Heart left ventricle (tissue), 16 donors: ENCODE measurements at regions not wholly inside any gene's neighbourhood (a gene's known extent, or its start where the extent isn't known, plus 50 kb on each side); places are given as distances from the start of the nearest gene placed in this dataset.

Experiments used
- ATAC-seq, 4 donors: fragments of 200-7000 bp; cut with Tn5 transposase; one replicate each; pipeline ENCODE4 v1.9.1; 2020 to 2022; ENCODE audit warnings: moderate library complexity in 4 of 4, mild to moderate bottlenecking in 3 of 4, moderate number of reproducible peaks in 1 of 4
- DNase-seq, 5 donors: peaks; one replicate each; pipeline ENCODE4 v3.0.0-alpha.2; 2020
- H3K27ac ChIP-seq, 12 donors: fragments of 200-600 bp; sonication (generic) in 4 of 12; one replicate each; pipeline versions ENCODE4 v1.5.0 to v1.8.0; 2016 to 2022; ENCODE audit warnings: mild to moderate bottlenecking in 2 of 12
- H3K27me3 ChIP-seq, 9 donors: fragments of 200-600 bp; sonication (generic) in 2 of 9; one replicate each; pipeline versions ENCODE4 v1.5.1 to v1.8.0; 2016 to 2022; ENCODE audit warnings: mild to moderate bottlenecking in 3 of 9
- H3K36me3 ChIP-seq, 9 donors: fragments of 200-600 bp; sonication (generic) in 2 of 9; one replicate each; pipeline versions ENCODE4 v1.5.0 to v1.8.0; 2018 to 2022; ENCODE audit warnings: mild to moderate bottlenecking in 2 of 9
- H3K4me1 ChIP-seq, 12 donors: fragments of 200-600 bp; sonication (generic) in 4 of 12; one replicate each; pipeline versions ENCODE4 v1.5.0 to v1.8.0; 2016 to 2022; ENCODE audit warnings: mild to moderate bottlenecking in 3 of 12
- H3K4me3 ChIP-seq, 12 donors: fragments of 200-600 bp; sonication (generic) in 4 of 12; one replicate each; pipeline versions ENCODE4 v1.5.0 to v1.8.0; 2017 to 2022; ENCODE audit warnings: mild to moderate bottlenecking in 9 of 12, moderate library complexity in 4 of 12
- H3K9me3 ChIP-seq, 12 donors: fragments of 200-600 bp; sonication (generic) in 4 of 12; one replicate each; pipeline versions ENCODE4 v1.5.0 to v1.8.0; 2016 to 2022; ENCODE audit warnings: mild to moderate bottlenecking in 1 of 12
- CTCF ChIP-seq, 12 donors: fragments of 200-600 bp; sonication (generic) in 4 of 12; IDR thresholded peaks; one replicate each; pipeline versions ENCODE4 v1.5.0 to v1.8.0; 2018 to 2022; ENCODE audit warnings: antibody characterized with exemption in 12 of 12, mild to moderate bottlenecking in 5 of 12
- POLR2A ChIP-seq, 2 donors: fragments of 450-650 bp; IDR thresholded peaks; one replicate each; pipeline ENCODE4 v1.6.1; 2017; ENCODE audit warnings: antibody characterized with exemption in 2 of 2, mild to moderate bottlenecking in 2 of 2, moderate library complexity in 2 of 2
- WGBS, 4 donors: extraction: QIAGEN DNeasy Blood & Tissue Kit in 2 of 4; methylation state at CpG; one replicate each; pipeline versions ENCODE4 v1.1.5 to v1.1.7; 2013 to 2018; 5-methylcytosine and 5-hydroxymethylcytosine counted together
- intact Hi-C, 10 donors: fragments of 100-400 bp; cut with DNase I; formaldehyde crosslinking; loops; one replicate each; pipeline versions ENCODE4 v1.11.1 to v1.14.2; 2022
- donor health status: ischemic (EF 13 %, LVEDD 7.1; RV severe dilation, severe dysfunction).
- donor health status: healthy with polysubstance abuse.
- donor health status: DM: no; HTN: yes; CAD: no.
- donor health status: DM: no; HTN: no; CAD: no.
- donor health status: ischemic (EF 25% LVEDD 6.9; RV normal size, moderate dysfunction).
- donor health status: ischemic (EF 25% LVEDD 5.7; RV mildly dilated, moderate dysfunction).
- donor health status: healthy.
- donor health status: DM: yes; HTN: yes; CAD: no.
- donor health status: ischemic (EF 35%, LVEDD 5.7; RV mildly dilated, moderate dysfunction).
- donor health status: nonischemic (EF 11% LVEDD 7.7; RV severe dilation, severe dysfunction).
- donor health status: DM: yes; HTN: yes; CAD: no.
- donor health status: PGD.
- donor health status: ischemic (EF 29% LVEDD 5.4; RV normal size, mild dysfunction).
- donor health status: nonischemic (EF 23%, LVEDD 6.1; RV moderate dilation, normal function).

- H3K36me3 ChIP-seq = no peaks in the 10 kb centered on the region
- no peak overlapping the region for H3K27ac ChIP-seq
- DNase-seq (no peak), ATAC-seq (no peak)
- TF ChIP-seq POLR2A (IDR thresholded peaks at IDR 0.05) = no peak
- TF ChIP-seq CTCF (IDR thresholded peaks at IDR 0.05) = no peak
- H3K27me3 ChIP-seq = peaks cover 0 to 47% (median 7%) of the 10 kb centered on the region in 9 donors
- H3K9me3 ChIP-seq = peaks cover 0 to under 1% (median 0%) of the 10 kb centered on the region in 12 donors
- 77 to 95% (median 86%) methylated on average over 2 of the region's 2 CpGs for WGBS, 4 donors
- H3K4me3 ChIP-seq = no peak overlapping the region
- intact Hi-C loops = no loop called here
- no peaks in the 10 kb centered on the region for H3K4me1 ChIP-seq
These were observed 96.3 kb upstream of the LHX5 start for GRCh38 chr12:113568021-113568420.

- intact Hi-C loops = no loop called here
- Histone ChIP-seq H3K36me3 (no peaks in the 10 kb centered on the region), H3K4me3 (no peak overlapping the region), H3K27me3 (peaks cover 0 to 43% (median 6%) of the 10 kb centered on the region in 9 donors), H3K27ac (no peak overlapping the region), H3K9me3 (no peaks in the 10 kb centered on the region), H3K4me1 (no peaks in the 10 kb centered on the region)
- 46 to 56% (median 47%) methylated on average over 8 of the region's 8 CpGs for WGBS, 4 donors
- DNase-seq = no peak
- ATAC-seq = no peak
- no peak for TF ChIP-seq CTCF (IDR thresholded peaks at IDR 0.05)
- no peak for TF ChIP-seq POLR2A (IDR thresholded peaks at IDR 0.05)
These were observed 93.7 kb upstream of the LHX5 start for GRCh38 chr12:113565368-113565767.

GRCh38 chr12:113561068-113561780, 89.6 kb upstream of the LHX5 start:
- TF ChIP-seq CTCF (IDR thresholded peaks at IDR 0.05) (no peak), POLR2A (IDR thresholded peaks at IDR 0.05) (no peak)
- H3K9me3 ChIP-seq = no peaks in the 10 kb centered on the region
- no peaks in the 10 kb centered on the region for H3K4me1 ChIP-seq
- no peak overlapping the region for H3K27ac ChIP-seq
- ATAC-seq (no peak), DNase-seq (no peak)
- peaks cover 0 to 30% (median 6%) of the 10 kb centered on the region in 9 donors for H3K27me3 ChIP-seq
- H3K36me3 ChIP-seq = no peaks in the 10 kb centered on the region
- intact Hi-C loops = no loop called here
- no peak overlapping the region for H3K4me3 ChIP-seq
- WGBS, 4 donors = 57 to 67% (median 61%) methylated on average over 18 of the region's 18 CpGs

- peaks cover 0 to 27% (median 6%) of the 10 kb centered on the region in 9 donors for H3K27me3 ChIP-seq
- intact Hi-C loops = no loop called here
- WGBS, 4 donors = 81 to 89% (median 84%) methylated on average over 2 of the region's 2 CpGs
These were observed 87.8 kb upstream of the LHX5 start for GRCh38 chr12:113559466-113559865.

More at GRCh38 chr12:113559466-113559865, 87.8 kb upstream of the LHX5 start:
- Histone ChIP-seq H3K36me3 (no peaks in the 10 kb centered on the region), H3K4me1 (no peaks in the 10 kb centered on the region), H3K4me3 (no peak overlapping the region), H3K9me3 (peaks cover 0 to 4% (median 0%) of the 10 kb centered on the region in 12 donors), H3K27ac (no peak overlapping the region)
- no peak for ATAC-seq
- TF ChIP-seq POLR2A (IDR thresholded peaks at IDR 0.05) (no peak), CTCF (IDR thresholded peaks at IDR 0.05) (no peak)
- no peak for DNase-seq
